H1 (cell line): ENCODE measurements at regions not wholly inside any gene's neighbourhood (a gene's known extent, or its start where the extent isn't known, plus 50 kb on each side); places are given as distances from the start of the nearest gene placed in this dataset.

Experiments used
- CTCF ChIA-PET: fragments of 300-600 bp; sonication (Branson Sonifier 250); formaldehyde crosslinking; loops from one replicate; lab custom pipeline; 2021; ENCODE audit not compliant: partially characterized antibody; lab: Charles Lee
- POLR2A ChIA-PET: fragments of 300-600 bp; sonication (Branson Sonifier 250); formaldehyde crosslinking; loops from one replicate; lab custom pipeline; 2021; ENCODE audit warnings: inconsistent platforms; ENCODE audit not compliant: partially characterized antibody; lab: Charles Lee
- DNase-seq, 2 experiments: peaks; one replicate each; pipeline versions ENCODE4 v3.0.0 to v3.0.0-alpha.2; 2010 to 2022; ENCODE audit warnings: low spot score in 2 of 2, low read depth in 1 of 2, mixed read lengths in 1 of 2
- FAIRE-seq: peaks from 2 replicates; lab custom pipeline; 2011; peaks lifted over from hg19 to GRCh38; lab: Jason Lieb, UNC
- H2AFZ ChIP-seq: 2 replicates; pipeline ENCODE4 v1.8.1; 2012; ENCODE audit warnings: low read length, inconsistent platforms
- H2AK5ac ChIP-seq: 2 replicates; pipeline ENCODE4 v1.6.1; 2013; ENCODE audit warnings: low read depth, low read length
- H2BK120ac ChIP-seq: replicated peaks from 2 replicates; pipeline ENCODE3; 2013; ENCODE audit warnings: low read depth, low read length, inconsistent platforms
- H2BK12ac ChIP-seq: 2 replicates; pipeline ENCODE4 v1.6.1; 2013; ENCODE audit warnings: low read depth, low read length
- H2BK15ac ChIP-seq: 2 replicates; pipeline ENCODE4 v1.6.1; 2013; ENCODE audit warnings: low read length
- H2BK20ac ChIP-seq: 2 replicates; pipeline ENCODE4 v1.6.1; 2013; ENCODE audit warnings: low read length
- H2BK5ac ChIP-seq: 2 replicates; pipeline ENCODE4 v1.6.1; 2013; ENCODE audit warnings: low read depth, low read length
- H3K14ac ChIP-seq: 2 replicates; pipeline ENCODE4 v1.6.1; 2013; ENCODE audit warnings: inconsistent platforms; ENCODE audit not compliant: insufficient read length
- H3K18ac ChIP-seq: 2 replicates; pipeline ENCODE4 v1.6.1; 2013; ENCODE audit warnings: low read length; ENCODE audit errors: extremely low read depth
- H3K23ac ChIP-seq: 2 replicates; pipeline ENCODE4 v1.6.1; 2013; ENCODE audit warnings: inconsistent platforms; ENCODE audit not compliant: insufficient read length
- H3K23me2 ChIP-seq: 2 replicates; pipeline ENCODE4 v1.6.1; 2013; ENCODE audit warnings: low read depth, low read length
- H3K27ac ChIP-seq: 2 replicates; pipeline ENCODE4 v1.6.1; 2011; ENCODE audit warnings: low read depth, low read length, inconsistent platforms
- H3K27me3 ChIP-seq, 4 experiments: replicated peaks in 1 of 4; 1 replicate in 1 of 4; 2 replicates in 3 of 4; pipeline versions ENCODE4 v1.6.1 to v1.8.1; 2011 to 2013; ENCODE audit warnings: low read length in 3 of 4, mild to moderate bottlenecking in 3 of 4, inconsistent platforms in 2 of 4, mixed read lengths in 2 of 4, moderate library complexity in 1 of 4; ENCODE audit not compliant: control insufficient read depth in 3 of 4, insufficient read depth in 3 of 4; ENCODE audit errors: extremely low read depth in 1 of 4
- H3K36me3 ChIP-seq, 4 experiments: 2 replicates each; pipeline versions ENCODE4 v1.6.1 to v1.8.1; 2011 to 2013; ENCODE audit warnings: mild to moderate bottlenecking in 4 of 4, low read length in 3 of 4, moderate library complexity in 2 of 4, control low read depth in 1 of 4, inconsistent platforms in 1 of 4; ENCODE audit not compliant: insufficient read depth in 4 of 4, control insufficient read depth in 2 of 4
- H3K4ac ChIP-seq: replicated peaks from 2 replicates; pipeline ENCODE3; 2013; ENCODE audit warnings: low read length, low read depth, mixed read lengths, inconsistent platforms; ENCODE audit not compliant: insufficient read length
- H3K4me1 ChIP-seq, 4 experiments: replicated peaks in 1 of 4; 1 replicate in 1 of 4; 2 replicates in 3 of 4; pipeline versions ENCODE4 v1.6.1 to v1.8.1; 2011 to 2013; ENCODE audit warnings: low read length in 3 of 4, inconsistent platforms in 2 of 4, mixed read lengths in 1 of 4; ENCODE audit not compliant: insufficient read depth in 4 of 4, control insufficient read depth in 3 of 4
- H3K4me2 ChIP-seq, 2 experiments: 2 replicates each; pipeline versions ENCODE4 v1.6.1 to v1.8.1; 2011 to 2013; ENCODE audit warnings: low read depth in 2 of 2, low read length in 2 of 2, control low read depth in 1 of 2, inconsistent platforms in 1 of 2, mild to moderate bottlenecking in 1 of 2; ENCODE audit not compliant: insufficient read depth in 1 of 2
- H3K4me3 ChIP-seq, 4 experiments: fragments of 200-600, 300-600 bp in 1 of 4; sonication (generic), shearing (Covaris generic), sonication (Bioruptor Twin) in 1 of 4; 2 replicates each; pipeline versions ENCODE4 v1.5.1 to v1.8.1; 2011 to 2016; ENCODE audit warnings: low read length in 4 of 4, low read depth in 3 of 4, control low read depth in 2 of 4, inconsistent platforms in 2 of 4, mild to moderate bottlenecking in 2 of 4, mixed read lengths in 1 of 4, moderate library complexity in 1 of 4; ENCODE audit not compliant: insufficient read depth in 2 of 4; ENCODE audit errors: extremely low read depth in 1 of 4
- H3K56ac ChIP-seq: replicated peaks from 2 replicates; pipeline ENCODE3; 2013; ENCODE audit warnings: low read depth, mild to moderate bottlenecking, mixed read lengths, low read length, inconsistent platforms; ENCODE audit not compliant: insufficient read length
- H3K79me1 ChIP-seq: 2 replicates; pipeline ENCODE4 v1.6.1; 2013; ENCODE audit warnings: low read depth, low read length, control low read depth
- H3K79me2 ChIP-seq, 2 experiments: 2 replicates each; pipeline versions ENCODE4 v1.6.1 to v1.8.1; 2012 to 2013; ENCODE audit warnings: low read length in 2 of 2, mild to moderate bottlenecking in 2 of 2, inconsistent platforms in 1 of 2; ENCODE audit not compliant: insufficient read depth in 2 of 2, control insufficient read depth in 1 of 2
- H3K9ac ChIP-seq, 4 experiments: replicated peaks in 1 of 4; 1 replicate in 1 of 4; 2 replicates in 3 of 4; pipeline versions ENCODE4 v1.6.1 to v1.8.1; 2011 to 2013; ENCODE audit warnings: low read depth in 3 of 4, low read length in 3 of 4, control low read depth in 2 of 4, mild to moderate bottlenecking in 2 of 4, moderate library complexity in 2 of 4, inconsistent platforms in 1 of 4; ENCODE audit errors: extremely low read depth in 1 of 4
- H3K9me3 ChIP-seq, 2 experiments: 2 replicates each; pipeline versions ENCODE4 v1.6.1 to v1.8.1; 2012 to 2013; ENCODE audit warnings: mild to moderate bottlenecking in 2 of 2, moderate library complexity in 2 of 2, control low read depth in 1 of 2, inconsistent platforms in 1 of 2, low read depth in 1 of 2, low read length in 1 of 2, mixed read lengths in 1 of 2; ENCODE audit not compliant: insufficient read depth in 2 of 2
- H4K20me1 ChIP-seq, 2 experiments: replicated peaks in 1 of 2; 2 replicates each; pipeline versions ENCODE3 to v1.8.1; 2011 to 2013; ENCODE audit warnings: inconsistent platforms in 2 of 2, low read length in 2 of 2, mild to moderate bottlenecking in 1 of 2; ENCODE audit not compliant: insufficient read depth in 2 of 2, control insufficient read depth in 1 of 2
- H4K5ac ChIP-seq: 2 replicates; pipeline ENCODE4 v1.6.1; 2013; ENCODE audit warnings: low read length, low read depth, mixed read lengths, inconsistent platforms; ENCODE audit not compliant: insufficient read length
- H4K8ac ChIP-seq: 2 replicates; pipeline ENCODE4 v1.8.0; 2013; ENCODE audit warnings: mild to moderate bottlenecking, moderate library complexity, low read length, inconsistent platforms; ENCODE audit not compliant: insufficient read depth; ENCODE audit errors: extremely low read depth
- H4K91ac ChIP-seq: replicated peaks from 2 replicates; pipeline ENCODE3; 2013; ENCODE audit warnings: low read length, mixed read lengths, inconsistent platforms; ENCODE audit not compliant: insufficient read length
- CHD1 ChIP-seq: IDR thresholded peaks from 2 replicates; pipeline ENCODE4 v1.6.1; 2012; ENCODE audit warnings: low read depth, low read length, improper control_type of control experiment
- CREB1 ChIP-seq: IDR thresholded peaks from 2 replicates; pipeline ENCODE4 v1.6.1; 2012; ENCODE audit warnings: inconsistent platforms
- EP300 ChIP-seq, 2 experiments: IDR thresholded peaks; 1 replicate in 1 of 2; 2 replicates in 1 of 2; pipeline ENCODE4 v1.6.1; 2011 to 2012; ENCODE audit warnings: low read depth in 2 of 2, low read length in 2 of 2, mild to moderate bottlenecking in 2 of 2, borderline replicate concordance in 1 of 2, inconsistent platforms in 1 of 2, moderate library complexity in 1 of 2
- POLR2AphosphoS5 ChIP-seq: IDR thresholded peaks from 2 replicates; pipeline ENCODE4 v1.6.1; 2011; ENCODE audit warnings: low read depth, low read length
- POU5F1 ChIP-seq: IDR thresholded peaks from 2 replicates; pipeline ENCODE4 v1.6.1; 2011; ENCODE audit warnings: low read depth, mild to moderate bottlenecking, low read length, moderate library complexity
- RFX5 ChIP-seq: IDR thresholded peaks from 2 replicates; pipeline ENCODE4 v1.6.1; 2011; ENCODE audit warnings: low read depth, low read length, improper control_type of control experiment, borderline replicate concordance
- SP2 ChIP-seq: IDR thresholded peaks from 2 replicates; pipeline ENCODE4 v1.6.1; 2012; ENCODE audit warnings: mild to moderate bottlenecking, low read length, inconsistent platforms
- SP4 ChIP-seq: IDR thresholded peaks from 2 replicates; pipeline ENCODE4 v1.6.1; 2012; ENCODE audit warnings: low read length, inconsistent platforms
- TCF12 ChIP-seq: IDR thresholded peaks from 2 replicates; pipeline ENCODE4 v1.6.1; 2011; ENCODE audit warnings: low read depth, mild to moderate bottlenecking, low read length
- WGBS, 2 experiments: shearing (Covaris generic) in 1 of 2; methylation state at CpG; one replicate each; pipeline versions ENCODE4 v1.1.6 to v1.1.7; 2013 to 2015; ENCODE audit warnings: low lambda C conversion rate in 2 of 2, mixed read lengths in 2 of 2, inconsistent platforms in 1 of 2, low coverage in 1 of 2, missing lambda C conversion rate in 1 of 2; ENCODE audit not compliant: insufficient replicate concordance in 2 of 2, insufficient coverage in 1 of 2, insufficient read length in 1 of 2; ENCODE audit errors: extremely low coverage in 1 of 2, missing lambda C conversion rate in 1 of 2; 5-methylcytosine and 5-hydroxymethylcytosine counted together
- TF ChIP-seq, protein P1 (sequence below): IDR thresholded peaks from 2 replicates; pipeline ENCODE4 v1.6.1; 2011; ENCODE audit warnings: low read depth, mild to moderate bottlenecking, low read length; ENCODE audit not compliant: insufficient read depth
- TF ChIP-seq, protein P2 (sequence below): IDR thresholded peaks from 2 replicates; pipeline ENCODE4 v1.6.1; 2012; ENCODE audit warnings: inconsistent platforms
- TF ChIP-seq, protein P3 (sequence below): IDR thresholded peaks from 2 replicates; pipeline ENCODE4 v1.6.1; 2011; ENCODE audit warnings: low read length, improper control_type of control experiment

DNA sequence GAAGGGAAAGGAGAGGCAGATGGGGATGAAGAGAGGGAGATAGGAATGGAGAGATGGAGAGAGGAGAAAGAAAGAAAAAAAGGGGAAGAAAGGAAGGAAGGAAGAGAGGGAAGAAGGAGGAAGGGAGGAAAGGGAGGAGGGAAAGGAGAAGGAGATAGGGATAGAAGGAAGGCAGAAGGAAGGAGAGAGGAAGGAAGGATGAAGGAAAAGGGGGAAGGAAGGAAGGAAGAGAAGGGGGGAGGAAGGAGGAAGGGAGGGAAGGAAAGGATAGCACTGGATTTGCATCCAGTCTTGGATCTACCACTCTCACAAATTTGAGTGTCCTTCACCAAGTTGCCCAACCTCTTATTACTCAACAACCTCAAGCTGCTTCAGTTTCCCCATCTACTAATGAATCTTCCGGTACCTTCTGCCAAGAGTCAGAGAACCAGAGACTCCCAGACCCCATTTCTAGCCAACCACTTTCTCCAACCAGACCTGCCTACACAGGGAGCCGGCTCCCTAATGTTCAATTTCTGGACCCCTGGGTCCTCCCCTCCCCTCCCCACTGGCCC lies 79.7 kb upstream of the FOXP4 start:
- no peak overlapping the region for H3K27ac ChIP-seq
- CTCF ChIA-PET, result interaction anchor here (0.6 to 4.5 kb wide), 8 partner anchors 10 to 320 kb away, joined by 3 to 17 read pairs (median 4); no protein-coding TSS in a partner anchor
- TF ChIP-seq POLR2AphosphoS5, result no peak
- TF ChIP-seq, protein P1, sequence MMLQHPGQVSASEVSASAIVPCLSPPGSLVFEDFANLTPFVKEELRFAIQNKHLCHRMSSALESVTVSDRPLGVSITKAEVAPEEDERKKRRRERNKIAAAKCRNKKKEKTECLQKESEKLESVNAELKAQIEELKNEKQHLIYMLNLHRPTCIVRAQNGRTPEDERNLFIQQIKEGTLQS, result no peak
- no peak for TF ChIP-seq SP4
- TF ChIP-seq, protein P2, sequence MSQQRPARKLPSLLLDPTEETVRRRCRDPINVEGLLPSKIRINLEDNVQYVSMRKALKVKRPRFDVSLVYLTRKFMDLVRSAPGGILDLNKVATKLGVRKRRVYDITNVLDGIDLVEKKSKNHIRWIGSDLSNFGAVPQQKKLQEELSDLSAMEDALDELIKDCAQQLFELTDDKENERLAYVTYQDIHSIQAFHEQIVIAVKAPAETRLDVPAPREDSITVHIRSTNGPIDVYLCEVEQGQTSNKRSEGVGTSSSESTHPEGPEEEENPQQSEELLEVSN, result no peak
- TF ChIP-seq EP300 (IDR thresholded peaks at IDR 0.05; ENCODE audit: borderline replicate concordance in 1 of 2, low read depth in 2 of 2, low read length in 2 of 2), result no peak
- no peak for TF ChIP-seq POU5F1
- TF ChIP-seq CHD1, result no peak
- TF ChIP-seq, protein P3, sequence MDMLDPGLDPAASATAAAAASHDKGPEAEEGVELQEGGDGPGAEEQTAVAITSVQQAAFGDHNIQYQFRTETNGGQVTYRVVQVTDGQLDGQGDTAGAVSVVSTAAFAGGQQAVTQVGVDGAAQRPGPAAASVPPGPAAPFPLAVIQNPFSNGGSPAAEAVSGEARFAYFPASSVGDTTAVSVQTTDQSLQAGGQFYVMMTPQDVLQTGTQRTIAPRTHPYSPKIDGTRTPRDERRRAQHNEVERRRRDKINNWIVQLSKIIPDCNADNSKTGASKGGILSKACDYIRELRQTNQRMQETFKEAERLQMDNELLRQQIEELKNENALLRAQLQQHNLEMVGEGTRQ, result no peak
- TF ChIP-seq TCF12, result no peak
- TF ChIP-seq RFX5, result no peak
- no peak for TF ChIP-seq CREB1
- TF ChIP-seq SP2, result no peak

More for the DNA sequence above, 79.7 kb upstream of the FOXP4 start:
- Histone ChIP-seq H3K4me2 (no peak overlapping the region), H2AFZ (no peak overlapping the region), H4K91ac (no peak overlapping the region), H4K20me1 (no peaks in the 10 kb centered on the region), H3K36me3 (no peaks in the 10 kb centered on the region), H3K56ac (no peak overlapping the region), H4K5ac (no peak overlapping the region), H3K9ac (no peak overlapping the region), H3K9me3 (no peaks in the 10 kb centered on the region), H3K14ac (no peak overlapping the region), H3K4me1 (peaks cover 11 to 29% (median 15%) of the 10 kb centered on the region in 4 experiments; a peak in 6 of 7 replicates), H2BK15ac (no peak overlapping the region), H3K4me3 (no peak overlapping the region), H2BK20ac (no peak overlapping the region), H3K79me2 (no peaks in the 10 kb centered on the region), H3K4ac (no peak overlapping the region), H3K23me2 (peaks cover 15% of the 10 kb centered on the region; the same call in 1 of the 2 replicates), H3K79me1 (no peaks in the 10 kb centered on the region), H3K23ac (no peak overlapping the region), H3K27me3 (peaks cover 9 to 66% (median 50%) of the 10 kb centered on the region in 4 experiments), H2BK120ac (no peak overlapping the region), H4K8ac (no peak overlapping the region), H3K18ac (no peak overlapping the region), H2BK12ac (no peak overlapping the region), H2BK5ac (no peak overlapping the region), H2AK5ac (peak overlapping the region; percentile 43)
- DNase-seq (no peak), FAIRE-seq (no peak)
- POLR2A ChIA-PET, result interaction anchor here (0.7 to 1.5 kb wide), 3 partner anchors 13 to 52 kb away, joined by 3 read pairs; no protein-coding TSS in a partner anchor
- WGBS, 2 experiments, result 50% methylated on average over 2 of the region's 2 CpGs; no CpG with 5 or more reads in 1 of the 2 experiments
